Fibroblast of pulmonary artery (primary cell): ENCODE measurements at regions not wholly inside any gene's neighbourhood (a gene's known extent, or its start where the extent isn't known, plus 50 kb on each side); places are given as distances from the start of the nearest gene placed in this dataset.

Experiments used
- DNase-seq: peaks from one replicate; pipeline ENCODE4 v3.0.0-alpha.2; 2010; ENCODE audit warnings: low read depth
- H3K4me3 ChIP-seq: replicated peaks from 2 replicates; pipeline ENCODE4 v1.5.1; 2011; ENCODE audit warnings: low read depth, mild to moderate bottlenecking, control low read depth, low read length, moderate library complexity
- TF ChIP-seq, protein P1 (sequence below): IDR thresholded peaks from 2 replicates; pipeline ENCODE4 v1.5.1; 2011; ENCODE audit warnings: mild to moderate bottlenecking, control low read depth, low read length, inconsistent platforms; ENCODE audit errors: missing control alignments

- DNase-seq: peak; percentile 77
- TF ChIP-seq, protein P1, sequence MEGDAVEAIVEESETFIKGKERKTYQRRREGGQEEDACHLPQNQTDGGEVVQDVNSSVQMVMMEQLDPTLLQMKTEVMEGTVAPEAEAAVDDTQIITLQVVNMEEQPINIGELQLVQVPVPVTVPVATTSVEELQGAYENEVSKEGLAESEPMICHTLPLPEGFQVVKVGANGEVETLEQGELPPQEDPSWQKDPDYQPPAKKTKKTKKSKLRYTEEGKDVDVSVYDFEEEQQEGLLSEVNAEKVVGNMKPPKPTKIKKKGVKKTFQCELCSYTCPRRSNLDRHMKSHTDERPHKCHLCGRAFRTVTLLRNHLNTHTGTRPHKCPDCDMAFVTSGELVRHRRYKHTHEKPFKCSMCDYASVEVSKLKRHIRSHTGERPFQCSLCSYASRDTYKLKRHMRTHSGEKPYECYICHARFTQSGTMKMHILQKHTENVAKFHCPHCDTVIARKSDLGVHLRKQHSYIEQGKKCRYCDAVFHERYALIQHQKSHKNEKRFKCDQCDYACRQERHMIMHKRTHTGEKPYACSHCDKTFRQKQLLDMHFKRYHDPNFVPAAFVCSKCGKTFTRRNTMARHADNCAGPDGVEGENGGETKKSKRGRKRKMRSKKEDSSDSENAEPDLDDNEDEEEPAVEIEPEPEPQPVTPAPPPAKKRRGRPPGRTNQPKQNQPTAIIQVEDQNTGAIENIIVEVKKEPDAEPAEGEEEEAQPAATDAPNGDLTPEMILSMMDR: no peak
These were observed 662.1 kb upstream of the FTMT start for GRCh38 chr5:121189342-121190305.

GRCh38 chr5:121199216-121199999, 652.3 kb upstream of the FTMT start:
- DNase-seq: peak; percentile 89
- TF ChIP-seq, protein P1: no peak
- H3K4me3 ChIP-seq: peak overlapping the region; percentile 4

More at GRCh38 chr5:121189342-121190305, 662.1 kb upstream of the FTMT start:
- no peak overlapping the region for H3K4me3 ChIP-seq

GRCh38 chr5:121218086-121218485, 633.6 kb upstream of the FTMT start:
- no peak for DNase-seq
- H3K4me3 ChIP-seq: no peak overlapping the region
- TF ChIP-seq, protein P1: no peak

- no peak overlapping the region for H3K4me3 ChIP-seq
- TF ChIP-seq, protein P1: no peak
- DNase-seq: no peak
These were observed 630.2 kb upstream of the FTMT start for GRCh38 chr5:121221483-121221882.

DNA sequence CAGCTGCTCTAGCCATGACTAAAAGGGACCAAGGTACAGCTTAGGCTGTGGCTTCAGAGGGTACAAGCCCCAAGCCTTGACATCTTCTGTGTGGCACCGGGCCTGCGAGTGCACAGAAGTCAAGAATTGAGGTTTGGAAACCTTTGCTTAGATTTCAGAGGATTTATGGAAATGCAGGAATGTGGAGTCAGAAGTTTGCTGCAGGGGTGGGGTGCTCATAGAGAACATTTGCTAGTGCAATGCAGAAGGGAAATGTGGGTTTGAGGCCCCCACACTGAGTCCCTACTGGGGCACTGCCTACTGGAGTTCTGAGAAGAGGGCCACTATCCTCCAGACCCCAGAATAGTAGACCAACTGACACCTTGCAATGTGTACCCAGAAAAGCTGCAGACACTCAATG, 624.9 kb upstream of the FTMT start:
- H3K4me3 ChIP-seq: no peak overlapping the region
- TF ChIP-seq, protein P1: no peak
- DNase-seq: no peak

GRCh38 chr5:121239951-121240350, 611.7 kb upstream of the FTMT start:
- no peak for DNase-seq
- H3K4me3 ChIP-seq: no peak overlapping the region
- TF ChIP-seq, protein P1: no peak
